ENCODE measurements at regions not wholly inside any gene's neighbourhood (a gene's known extent, or its start where the extent isn't known, plus 50 kb on each side); places are given as distances from the start of the nearest gene placed in this dataset.

- no peak for TF ChIP-seq POLR2AphosphoS5 (IDR thresholded peaks at IDR 0.05; ENCODE audit: low read depth, low read length)
- no peak for TF ChIP-seq POLR2A (IDR thresholded peaks at IDR 0.05; ENCODE audit: low read depth, low read length)
Measured at GRCh38 chr18:5049124-5049523, 147.9 kb downstream of the AKAIN1 start.

Data from GM12891 (cell line).